C4-2B (cell line): ENCODE measurements at regions not wholly inside any gene's neighbourhood (a gene's known extent, or its start where the extent isn't known, plus 50 kb on each side); places are given as distances from the start of the nearest gene placed in this dataset.
"Not testable (repeated sequence)": the region's sequence is repeated elsewhere in the genome, so short reads cannot be mapped to it uniquely, and the experiment has no call there.

Source experiments
- H3K27ac ChIP-seq: fragments of 450-650 bp; 2 replicates; pipeline ENCODE4 v1.5.1; 2017
- CTCF ChIP-seq: fragments of 450-650 bp; conservative IDR thresholded peaks from 2 replicates; pipeline ENCODE4 v1.5.1; 2017; ENCODE audit warnings: mild to moderate bottlenecking
- ZFX ChIP-seq: fragments of 450-650 bp; IDR thresholded peaks from 2 replicates; pipeline ENCODE4 v1.6.1; 2017

GRCh38 chr18:1503847-1504246 lies 599.2 kb downstream of the ADCYAP1 start:
- TF ChIP-seq ZFX (no peak), CTCF (no peak)
- H3K27ac ChIP-seq: no peak overlapping the region

DNA sequence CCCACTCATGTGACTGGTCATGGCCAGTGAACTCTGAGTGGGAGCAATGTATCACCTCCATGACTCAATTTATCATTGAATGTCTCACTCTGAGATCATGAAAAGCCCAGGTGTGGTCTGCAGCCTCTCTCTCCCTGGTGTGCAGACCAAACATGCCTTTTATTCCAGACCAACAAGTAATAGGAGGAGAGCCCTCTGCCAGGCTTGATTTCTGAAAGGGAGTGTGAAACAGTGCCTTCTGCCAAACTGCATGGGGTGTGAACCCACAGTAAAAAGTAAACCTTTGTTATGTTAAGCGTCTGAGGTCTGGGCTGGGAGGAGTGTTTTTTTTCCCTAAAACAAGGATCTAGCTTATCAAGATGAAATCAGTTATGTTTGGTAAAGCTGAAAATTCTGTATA lies 601.2 kb downstream of the ADCYAP1 start:
- H3K27ac ChIP-seq: no peak overlapping the region
- TF ChIP-seq CTCF: no peak
- TF ChIP-seq ZFX: no peak

DNA sequence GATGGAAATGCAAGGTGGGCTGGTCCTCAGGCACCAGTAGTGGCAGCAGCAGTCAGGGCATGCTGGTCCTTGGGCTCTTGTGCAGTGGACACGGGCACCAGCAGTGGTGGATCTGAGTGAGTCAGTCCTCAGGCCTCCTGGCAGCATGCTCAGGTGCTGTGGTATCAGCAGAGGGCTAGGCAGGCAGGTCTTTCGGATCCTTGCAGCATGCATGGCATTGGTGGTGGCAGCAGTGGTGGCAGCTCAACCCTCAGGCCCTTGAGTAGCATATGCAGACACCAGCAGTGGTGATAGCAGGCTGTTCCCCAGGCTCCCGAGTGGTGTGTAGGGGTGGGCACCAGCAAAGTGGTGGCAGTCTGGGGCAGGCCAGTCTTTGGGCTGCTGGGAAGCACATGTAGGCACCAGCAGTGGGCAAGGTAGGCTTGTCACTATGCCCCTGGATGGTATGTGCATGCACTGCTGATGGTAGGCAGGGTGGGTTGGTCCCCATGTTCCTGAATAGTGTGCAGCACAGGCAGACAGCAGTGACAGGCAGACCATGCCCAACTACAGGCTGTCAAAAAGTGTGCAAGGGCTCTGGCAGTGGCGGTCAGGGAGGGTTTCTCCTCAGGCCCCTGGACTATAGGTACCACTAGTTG lies 606.0 kb downstream of the ADCYAP1 start:
- TF ChIP-seq CTCF: no peak
- no peak for TF ChIP-seq ZFX
- no peak overlapping the region for H3K27ac ChIP-seq

DNA sequence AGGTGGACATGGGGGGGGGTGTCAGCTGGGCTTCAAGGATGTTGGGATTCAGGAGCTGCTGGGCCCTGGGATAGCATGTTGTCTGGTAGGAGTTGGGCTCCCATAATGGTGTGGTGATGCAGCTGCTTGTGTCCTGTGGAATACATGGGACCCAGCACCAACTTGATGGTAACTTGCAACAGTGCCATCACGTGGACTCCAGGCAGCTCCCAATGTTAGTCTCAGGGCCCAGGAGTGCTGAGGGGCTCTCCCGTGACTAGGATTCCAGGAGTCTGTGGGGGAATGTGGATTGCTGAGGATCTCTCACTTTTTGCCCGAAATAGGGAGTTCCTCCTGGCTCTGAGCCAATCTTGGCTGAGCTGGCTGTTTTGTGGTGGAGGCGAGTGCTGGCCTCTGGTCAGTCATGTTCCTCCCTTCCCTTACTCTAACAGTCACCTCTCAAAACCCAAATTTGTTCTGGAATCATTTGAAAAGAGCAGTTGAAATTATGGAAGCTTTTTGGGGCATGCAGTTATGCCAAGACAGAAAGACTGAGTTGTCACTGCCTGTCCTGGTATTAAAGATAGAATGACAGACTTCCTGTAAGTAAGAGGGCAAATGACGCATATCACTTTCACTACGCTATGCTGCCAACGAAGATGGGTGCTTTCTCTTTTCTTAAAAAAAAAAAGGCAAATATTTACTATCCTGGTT lies 607.1 kb downstream of the ADCYAP1 start:
- no peak overlapping the region for H3K27ac ChIP-seq
- no peak for TF ChIP-seq ZFX
- no peak for TF ChIP-seq CTCF

DNA sequence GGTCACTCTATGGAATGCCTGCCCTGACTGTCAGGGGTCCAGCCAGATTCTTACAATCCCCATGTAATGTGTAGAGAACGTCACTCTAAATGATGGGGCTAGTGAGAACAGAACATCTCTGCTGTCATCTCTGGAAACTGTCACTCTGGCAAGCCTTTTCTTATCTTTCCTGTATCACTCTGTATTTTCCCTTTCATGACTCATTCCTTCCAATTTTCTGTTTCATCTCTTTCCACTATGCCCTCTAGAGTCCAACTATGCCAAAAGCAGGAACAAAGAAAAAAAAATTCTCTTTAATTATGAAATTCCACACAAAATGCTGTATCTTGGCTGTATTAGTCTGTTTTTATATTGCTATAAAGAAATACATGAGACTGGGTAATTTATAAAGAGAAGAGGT lies 608.8 kb downstream of the ADCYAP1 start:
- H3K27ac ChIP-seq: no peak overlapping the region
- TF ChIP-seq CTCF (peak; percentile 21), ZFX (no peak)

- not testable (repeated sequence) for H3K27ac ChIP-seq
These were observed 617.0 kb downstream of the ADCYAP1 start for GRCh38 chr18:1521588-1522248.

DNA sequence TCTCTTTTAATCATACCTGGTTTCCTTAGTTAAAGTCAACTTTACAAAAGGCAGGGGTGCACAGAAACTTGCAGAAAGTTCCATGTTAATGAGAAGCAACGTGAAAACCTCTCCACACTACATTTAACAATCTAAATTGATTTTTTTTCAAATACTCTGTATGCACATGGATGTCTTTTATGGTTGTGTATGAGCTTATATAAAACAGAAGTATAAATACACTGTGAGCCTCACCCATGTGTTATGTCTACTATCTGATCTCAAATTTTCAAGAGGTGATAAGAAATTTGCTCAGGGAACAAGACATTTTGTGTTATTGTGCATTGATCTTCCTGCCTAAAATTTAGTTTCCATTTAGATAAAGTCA lies 617.6 kb downstream of the ADCYAP1 start:
- H3K27ac ChIP-seq: no peak overlapping the region
- no peak for TF ChIP-seq ZFX
- no peak for TF ChIP-seq CTCF
